ENCODE measurements at regions not wholly inside any gene's neighbourhood (a gene's known extent, or its start where the extent isn't known, plus 50 kb on each side); places are given as distances from the start of the nearest gene placed in this dataset.

- TF ChIP-seq CTCF (IDR thresholded peaks at IDR 0.05; ENCODE audit: low read depth, low read length, poor library complexity, severe bottlenecking) (peak; percentile 40), EZH2phosphoT487 (IDR thresholded peaks at IDR 0.05; ENCODE audit: borderline replicate concordance, low read length) (no peak)
Measured at GRCh38 chr9:28073270-28073669, 500.0 kb upstream of the C9orf72 start.

Data from DOHH2 (cell line).